ENCODE measurements at regions not wholly inside any gene's neighbourhood (a gene's known extent, or its start where the extent isn't known, plus 50 kb on each side); places are given as distances from the start of the nearest gene placed in this dataset.

DNA sequence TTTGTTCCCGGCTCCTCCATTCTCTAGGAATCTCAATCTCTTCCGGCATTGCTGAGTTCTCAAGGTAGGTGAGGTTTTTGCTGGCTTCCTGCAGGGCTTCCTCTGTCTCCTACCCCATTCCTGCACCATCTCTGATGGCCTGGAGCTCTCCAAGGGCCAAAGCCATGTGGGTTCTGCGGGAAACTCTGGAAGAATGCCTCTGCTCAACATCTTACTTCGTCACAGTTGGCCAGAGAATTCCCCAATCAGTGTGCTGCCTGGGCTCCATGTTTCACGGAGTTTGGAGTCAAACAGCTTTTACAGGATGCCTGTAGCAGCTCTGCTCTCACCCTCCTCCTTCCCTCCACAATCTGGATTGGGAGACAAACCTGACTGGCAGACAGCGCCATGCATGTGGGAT lies 253.9 kb upstream of the HES1 start:
- no peak for TF ChIP-seq GATA3 (IDR thresholded peaks at IDR 0.05; ENCODE audit: low read depth, low read length)
- TF ChIP-seq GATA2 (IDR thresholded peaks at IDR 0.05; ENCODE audit: low read depth, low read length), result no peak

All from SH-SY5Y (cell line).